Activated CD4-positive, alpha-beta memory T cell treated with anti-CD3 and anti-CD28 coated beads, Interleukin-2, amount 10 ng/mL, durations not matched to agents 7 days and 5 days (primary cell): ENCODE measurements at regions not wholly inside any gene's neighbourhood (a gene's known extent, or its start where the extent isn't known, plus 50 kb on each side); places are given as distances from the start of the nearest gene placed in this dataset.

Experiments
- CTCF ChIA-PET: fragments of 350-600 bp; sonication (Branson Sonifier 250); formaldehyde crosslinking; loops from one replicate; lab custom pipeline; 2021; ENCODE audit warnings: antibody characterized with exemption, inconsistent platforms; lab: Charles Lee
- POLR2A ChIA-PET: fragments of 350-600 bp; sonication (Branson Sonifier 250); formaldehyde crosslinking; loops from one replicate; lab custom pipeline; 2021; ENCODE audit warnings: antibody characterized with exemption; lab: Charles Lee
- DNase-seq: peaks from one replicate; pipeline ENCODE4 v3.0.0-alpha.2; 2020
- H3K27ac Mint-ChIP-seq: one replicate; pipeline ENCODE4 v1.8.0; 2021; ENCODE audit warnings: mild to moderate bottlenecking, mixed read lengths
- H3K27me3 Mint-ChIP-seq: one replicate; pipeline ENCODE4 v1.8.0; 2021; ENCODE audit warnings: mixed read lengths
- H3K36me3 Mint-ChIP-seq: one replicate; pipeline ENCODE4 v1.8.0; 2021; ENCODE audit warnings: low read depth, mixed read lengths
- H3K4me1 Mint-ChIP-seq: one replicate; pipeline ENCODE4 v1.8.0; 2021; ENCODE audit warnings: mixed read lengths
- H3K4me3 Mint-ChIP-seq: one replicate; pipeline ENCODE4 v1.8.0; 2021; ENCODE audit warnings: mild to moderate bottlenecking, mixed read lengths
- H3K9me3 Mint-ChIP-seq: one replicate; pipeline ENCODE4 v1.8.0; 2021; ENCODE audit warnings: mixed read lengths

DNA sequence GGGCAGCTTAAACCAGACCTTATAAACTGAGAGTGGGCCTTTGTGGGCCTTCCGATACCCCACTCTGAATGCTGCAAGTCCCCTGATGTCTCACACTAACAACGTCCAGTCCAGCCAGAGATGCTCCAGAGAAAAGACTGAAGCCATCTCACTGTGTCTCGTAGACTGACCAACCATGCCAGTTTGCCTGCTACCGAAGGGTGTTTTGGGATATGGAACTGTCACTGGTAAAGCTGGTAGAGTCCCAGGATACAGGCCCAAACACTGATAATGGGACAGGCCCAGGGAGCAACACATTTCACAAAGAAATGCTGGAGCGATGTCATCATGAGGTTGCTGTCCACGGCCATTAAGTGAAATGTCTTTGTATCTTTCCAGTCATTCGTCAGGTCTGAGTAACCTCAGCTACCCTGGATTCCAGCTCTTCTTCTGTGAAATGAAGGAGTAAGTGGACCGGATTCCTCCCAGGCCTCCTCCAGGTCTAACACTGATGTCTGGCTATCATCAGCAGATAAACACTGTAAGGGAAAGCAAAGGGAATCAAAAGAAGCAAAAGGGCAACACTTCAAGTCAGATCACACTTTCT, 81.6 kb downstream of the SLC5A7 start:
- POLR2A ChIA-PET = no interaction called here
- CTCF ChIA-PET = no interaction called here
- Mint-ChIP-seq H3K27me3 (no peaks in the 10 kb centered on the region), H3K27ac (no peak overlapping the region), H3K4me3 (no peak overlapping the region), H3K36me3 (no peaks in the 10 kb centered on the region), H3K9me3 (no peaks in the 10 kb centered on the region), H3K4me1 (no peaks in the 10 kb centered on the region)
- no peak for DNase-seq

DNA sequence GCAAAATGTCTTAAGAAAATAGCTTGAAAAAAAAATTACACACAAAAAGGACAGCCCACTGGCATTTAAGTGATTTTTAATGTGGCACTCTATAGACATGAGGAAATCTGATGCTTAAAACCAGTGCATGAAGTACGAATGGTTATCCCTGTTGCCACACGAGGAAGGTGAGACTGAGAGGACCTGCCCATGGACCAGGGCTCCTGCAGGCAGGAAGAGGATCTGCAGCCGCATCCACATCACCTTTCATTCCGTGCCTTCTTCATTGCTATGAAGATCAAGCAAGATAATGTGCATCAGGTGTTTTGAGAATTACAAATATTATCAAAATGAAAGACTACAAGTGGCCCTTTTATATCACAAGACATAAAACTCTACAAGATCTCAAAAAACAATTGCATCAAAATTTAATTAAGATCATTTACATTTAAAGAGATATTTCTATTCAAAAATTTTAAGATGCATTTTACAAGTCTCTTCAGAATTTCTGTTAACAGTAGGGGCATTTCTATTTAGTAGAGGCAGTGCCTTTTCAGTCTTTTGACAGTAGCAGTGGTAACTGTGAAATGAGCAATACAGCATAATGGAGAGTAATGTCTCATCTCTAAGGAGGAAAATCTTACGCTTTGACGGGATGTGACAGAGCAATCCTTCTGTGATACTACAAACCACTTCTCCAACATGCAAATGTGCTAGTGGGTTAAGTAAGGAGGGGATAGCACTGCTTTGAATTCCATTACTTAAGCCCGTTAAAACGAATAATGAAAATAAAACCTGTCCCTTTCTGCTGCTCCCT, 83.4 kb downstream of the SLC5A7 start:
- no peaks in the 10 kb centered on the region for H3K9me3 Mint-ChIP-seq
- no peaks in the 10 kb centered on the region for H3K27me3 Mint-ChIP-seq
- H3K36me3 Mint-ChIP-seq = no peaks in the 10 kb centered on the region
- H3K4me3 Mint-ChIP-seq = no peak overlapping the region
- no peak for DNase-seq
- ChIA-PET CTCF (no interaction called here), POLR2A (no interaction called here)
- no peaks in the 10 kb centered on the region for H3K4me1 Mint-ChIP-seq
- H3K27ac Mint-ChIP-seq = no peak overlapping the region

- ChIA-PET CTCF (no interaction called here), POLR2A (no interaction called here)
- DNase-seq = no peak
- no peaks in the 10 kb centered on the region for H3K4me1 Mint-ChIP-seq
- H3K27me3 Mint-ChIP-seq = no peaks in the 10 kb centered on the region
- H3K4me3 Mint-ChIP-seq = no peak overlapping the region
- H3K27ac Mint-ChIP-seq = no peak overlapping the region
- no peaks in the 10 kb centered on the region for H3K36me3 Mint-ChIP-seq
- peaks cover 3% of the 10 kb centered on the region for H3K9me3 Mint-ChIP-seq
These were observed 87.2 kb downstream of the SLC5A7 start for GRCh38 chr2:108073415-108074072.

DNA sequence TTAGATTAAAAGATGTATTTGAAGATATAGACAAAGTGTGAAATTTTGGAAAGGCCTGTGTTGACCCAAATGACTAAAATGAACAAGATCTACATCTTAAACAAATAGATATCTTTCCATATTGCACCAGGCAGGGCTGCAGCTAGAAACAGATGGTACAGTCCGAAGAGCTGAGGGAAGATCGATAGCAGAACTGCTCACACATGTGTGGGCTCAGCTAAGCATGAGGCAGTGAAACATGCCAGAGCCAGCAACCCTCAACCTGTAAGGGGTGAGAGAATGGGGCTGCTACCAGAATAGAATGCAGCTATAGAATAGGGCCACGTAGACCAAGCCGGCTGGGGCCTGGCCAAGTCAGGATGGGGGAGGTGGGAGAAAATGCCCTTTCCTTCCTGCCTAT, 87.8 kb downstream of the SLC5A7 start:
- H3K4me3 Mint-ChIP-seq = no peak overlapping the region
- no peak overlapping the region for H3K27ac Mint-ChIP-seq
- no peaks in the 10 kb centered on the region for H3K4me1 Mint-ChIP-seq
- H3K9me3 Mint-ChIP-seq = peaks cover 3% of the 10 kb centered on the region
- no peaks in the 10 kb centered on the region for H3K27me3 Mint-ChIP-seq
- ChIA-PET POLR2A (no interaction called here), CTCF (no interaction called here)
- no peaks in the 10 kb centered on the region for H3K36me3 Mint-ChIP-seq
- DNase-seq = no peak

DNA sequence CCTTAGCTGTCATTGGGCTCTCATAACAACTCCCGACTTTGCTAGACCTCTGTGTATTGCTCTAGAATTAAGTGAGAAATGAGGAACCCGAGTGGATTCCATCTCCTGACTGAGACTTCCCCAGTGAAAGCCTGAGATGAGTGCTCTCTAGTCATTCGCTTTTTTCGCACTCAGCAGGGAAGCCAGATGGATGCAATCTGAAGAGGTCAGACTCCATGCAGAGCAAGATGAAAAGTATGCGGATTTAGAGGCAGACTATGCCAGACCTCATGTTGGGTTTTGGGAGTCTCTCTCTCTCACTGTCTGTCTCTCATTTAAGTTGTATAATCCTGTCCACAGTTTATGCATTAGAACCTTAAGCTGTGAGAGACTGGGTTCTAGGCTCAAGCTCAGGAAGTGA, 88.6 kb downstream of the SLC5A7 start:
- ChIA-PET POLR2A (no interaction called here), CTCF (no interaction called here)
- H3K4me3 Mint-ChIP-seq = no peak overlapping the region
- H3K36me3 Mint-ChIP-seq = no peaks in the 10 kb centered on the region
- H3K27me3 Mint-ChIP-seq = no peaks in the 10 kb centered on the region
- no peak overlapping the region for H3K27ac Mint-ChIP-seq
- peaks cover 3% of the 10 kb centered on the region for H3K9me3 Mint-ChIP-seq
- H3K4me1 Mint-ChIP-seq = no peaks in the 10 kb centered on the region
- DNase-seq = no peak

GRCh38 chr2:108076527-108076926, 90.2 kb downstream of the SLC5A7 start:
- Mint-ChIP-seq H3K36me3 (no peaks in the 10 kb centered on the region), H3K4me3 (no peak overlapping the region), H3K27ac (no peak overlapping the region), H3K27me3 (no peaks in the 10 kb centered on the region), H3K9me3 (peaks cover 3% of the 10 kb centered on the region), H3K4me1 (no peaks in the 10 kb centered on the region)
- CTCF ChIA-PET = no interaction called here
- POLR2A ChIA-PET = no interaction called here
- no peak for DNase-seq

DNA sequence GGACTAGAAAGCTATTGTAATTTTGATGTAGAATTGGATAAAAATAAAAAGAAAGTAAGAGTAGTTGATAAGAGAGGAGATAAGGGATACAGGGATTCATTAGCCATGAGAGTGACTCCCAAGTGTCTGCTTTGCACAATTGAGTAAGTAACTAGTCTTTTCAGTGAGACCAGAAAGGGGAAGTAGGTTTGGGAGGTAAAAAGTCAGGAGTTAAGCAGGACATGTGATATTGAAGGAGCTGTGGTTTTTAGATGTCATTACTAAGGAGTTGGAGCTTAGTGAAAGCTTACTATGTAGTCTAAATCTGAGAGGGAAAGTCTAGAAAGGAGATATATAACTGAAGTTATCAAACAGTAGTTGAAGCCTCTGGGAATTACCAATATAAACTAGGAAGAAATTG, 93.4 kb downstream of the SLC5A7 start:
- H3K4me3 Mint-ChIP-seq = no peak overlapping the region
- POLR2A ChIA-PET = no interaction called here
- no peaks in the 10 kb centered on the region for H3K27me3 Mint-ChIP-seq
- DNase-seq = no peak
- H3K4me1 Mint-ChIP-seq = no peaks in the 10 kb centered on the region
- CTCF ChIA-PET = no interaction called here
- H3K27ac Mint-ChIP-seq = no peak overlapping the region
- no peaks in the 10 kb centered on the region for H3K36me3 Mint-ChIP-seq
- H3K9me3 Mint-ChIP-seq = peaks cover 3% of the 10 kb centered on the region

GRCh38 chr2:108080177-108080576, 93.9 kb downstream of the SLC5A7 start:
- POLR2A ChIA-PET = no interaction called here
- H3K27me3 Mint-ChIP-seq = no peaks in the 10 kb centered on the region
- H3K4me3 Mint-ChIP-seq = no peak overlapping the region
- CTCF ChIA-PET = no interaction called here
- DNase-seq = no peak
- H3K9me3 Mint-ChIP-seq = peaks cover 3% of the 10 kb centered on the region
- H3K36me3 Mint-ChIP-seq = no peaks in the 10 kb centered on the region
- H3K4me1 Mint-ChIP-seq = no peaks in the 10 kb centered on the region
- H3K27ac Mint-ChIP-seq = no peak overlapping the region

DNA sequence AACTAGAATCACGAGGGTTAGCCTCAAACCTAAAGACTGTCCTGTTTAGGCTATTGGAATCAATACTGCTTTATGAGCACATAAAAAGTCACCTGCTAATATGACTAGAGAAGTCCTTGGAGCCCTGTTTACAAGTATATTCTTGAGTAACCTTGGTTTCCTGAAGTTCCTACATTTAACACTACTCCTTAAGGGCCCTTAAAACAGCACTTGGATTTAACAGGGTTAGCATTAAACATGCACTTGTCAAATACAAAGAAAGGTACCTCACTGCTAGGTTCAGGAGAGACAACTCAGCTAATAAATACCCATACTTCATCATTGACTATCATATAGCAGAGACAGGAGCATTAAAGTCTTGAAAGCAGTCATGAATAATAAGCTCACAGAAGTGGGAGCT, 96.7 kb downstream of the SLC5A7 start:
- peaks cover 2% of the 10 kb centered on the region for H3K9me3 Mint-ChIP-seq
- no peaks in the 10 kb centered on the region for H3K36me3 Mint-ChIP-seq
- no peaks in the 10 kb centered on the region for H3K27me3 Mint-ChIP-seq
- no peak overlapping the region for H3K4me3 Mint-ChIP-seq
- ChIA-PET CTCF (no interaction called here), POLR2A (no interaction called here)
- H3K4me1 Mint-ChIP-seq = no peaks in the 10 kb centered on the region
- DNase-seq = no peak
- no peak overlapping the region for H3K27ac Mint-ChIP-seq

- POLR2A ChIA-PET = no interaction called here
- Mint-ChIP-seq H3K9me3 (peaks cover 2% of the 10 kb centered on the region), H3K4me3 (no peak overlapping the region), H3K27ac (no peak overlapping the region), H3K27me3 (no peaks in the 10 kb centered on the region), H3K4me1 (no peaks in the 10 kb centered on the region), H3K36me3 (no peaks in the 10 kb centered on the region)
- CTCF ChIA-PET = no interaction called here
- no peak for DNase-seq
These were observed 98.0 kb downstream of the SLC5A7 start for GRCh38 chr2:108084311-108084710.

- DNase-seq = no peak
- ChIA-PET POLR2A (no interaction called here), CTCF (no interaction called here)
- Mint-ChIP-seq H3K4me1 (no peaks in the 10 kb centered on the region), H3K4me3 (no peak overlapping the region), H3K27ac (no peak overlapping the region), H3K36me3 (no peaks in the 10 kb centered on the region), H3K9me3 (no peaks in the 10 kb centered on the region), H3K27me3 (no peaks in the 10 kb centered on the region)
These were observed 106.6 kb downstream of the SLC5A7 start for GRCh38 chr2:108092886-108093285.

DNA sequence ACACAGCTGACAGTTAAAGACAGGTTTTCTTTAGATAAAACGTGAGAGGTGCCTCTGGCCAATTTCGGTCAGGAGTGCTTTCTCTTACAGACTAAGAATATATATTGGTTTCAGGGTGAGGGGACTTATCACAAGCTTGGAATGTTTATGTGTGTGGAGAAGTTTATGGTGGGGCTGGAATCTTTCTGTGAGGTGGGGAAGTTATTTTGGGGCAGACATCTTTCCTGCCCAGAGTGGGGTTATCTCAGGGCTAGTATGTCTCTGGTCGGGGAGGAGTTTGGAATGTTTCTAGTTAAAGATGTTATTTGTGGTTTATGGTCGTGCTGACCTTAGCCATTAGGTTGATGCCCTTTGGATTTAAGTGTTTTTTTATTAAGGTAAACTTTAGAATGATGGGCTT, 115.2 kb downstream of the SLC5A7 start:
- Mint-ChIP-seq H3K27me3 (no peaks in the 10 kb centered on the region), H3K9me3 (no peaks in the 10 kb centered on the region), H3K4me1 (no peaks in the 10 kb centered on the region), H3K4me3 (no peak overlapping the region), H3K27ac (no peak overlapping the region), H3K36me3 (no peaks in the 10 kb centered on the region)
- CTCF ChIA-PET = no interaction called here
- no peak for DNase-seq
- POLR2A ChIA-PET = no interaction called here

DNA sequence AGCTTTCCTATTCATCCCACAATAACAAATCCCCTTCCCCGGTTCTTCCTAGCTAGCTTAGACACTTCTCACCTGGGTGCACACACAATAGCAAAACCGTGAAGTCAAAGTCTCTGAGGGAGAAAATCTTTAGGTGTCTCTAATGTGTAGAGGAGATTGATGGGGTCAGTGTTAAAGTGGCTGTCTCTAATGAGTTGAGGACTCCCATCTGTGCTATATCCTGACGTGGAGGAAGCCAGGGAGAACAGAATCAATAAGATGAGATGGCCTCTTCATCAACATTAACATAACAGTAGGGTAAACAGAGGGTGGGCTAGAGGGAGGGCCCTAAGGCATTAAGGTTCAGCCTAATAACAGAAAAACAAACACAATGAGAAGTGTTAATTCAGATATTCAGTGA, 120.4 kb downstream of the SLC5A7 start:
- ChIA-PET CTCF (no interaction called here), POLR2A (no interaction called here)
- no peak overlapping the region for H3K27ac Mint-ChIP-seq
- no peaks in the 10 kb centered on the region for H3K36me3 Mint-ChIP-seq
- no peaks in the 10 kb centered on the region for H3K9me3 Mint-ChIP-seq
- no peaks in the 10 kb centered on the region for H3K4me1 Mint-ChIP-seq
- no peak for DNase-seq
- no peak overlapping the region for H3K4me3 Mint-ChIP-seq
- H3K27me3 Mint-ChIP-seq = no peaks in the 10 kb centered on the region

DNA sequence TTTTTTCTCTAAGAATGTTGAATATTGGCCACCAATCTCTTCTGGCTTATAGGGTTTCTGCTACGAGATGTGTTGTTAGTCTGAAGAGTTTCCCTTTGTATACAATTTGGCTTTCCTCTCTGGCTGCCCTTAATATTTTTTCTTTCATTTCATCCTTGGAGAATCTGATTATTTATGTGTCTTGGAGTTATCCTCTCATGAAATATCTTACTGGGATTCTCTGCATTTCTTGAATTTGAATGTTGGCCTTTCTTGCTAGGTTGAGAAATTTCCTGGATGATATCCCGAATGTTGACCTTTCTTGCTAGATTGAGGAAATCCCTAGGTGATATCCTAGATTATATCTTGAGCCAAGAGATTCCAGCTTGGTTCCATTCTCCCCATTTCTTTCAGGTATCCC, 125.6 kb downstream of the SLC5A7 start:
- POLR2A ChIA-PET = no interaction called here
- Mint-ChIP-seq H3K9me3 (peaks cover 3% of the 10 kb centered on the region), H3K27me3 (no peaks in the 10 kb centered on the region), H3K36me3 (no peaks in the 10 kb centered on the region), H3K4me1 (no peaks in the 10 kb centered on the region), H3K27ac (no peak overlapping the region), H3K4me3 (no peak overlapping the region)
- CTCF ChIA-PET = no interaction called here
- no peak for DNase-seq
